VCaP (cell line): ENCODE measurements at regions not wholly inside any gene's neighbourhood (a gene's known extent, or its start where the extent isn't known, plus 50 kb on each side); places are given as distances from the start of the nearest gene placed in this dataset.

ENCODE experiments used
- H3K27ac ChIP-seq: fragments of 450-650 bp; 2 replicates; pipeline ENCODE4 v1.5.1; 2017
- CTCF ChIP-seq: fragments of 450-650 bp; conservative IDR thresholded peaks from 2 replicates; pipeline ENCODE4 v1.5.1; 2017; ENCODE audit warnings: mild to moderate bottlenecking, moderate library complexity

DNA sequence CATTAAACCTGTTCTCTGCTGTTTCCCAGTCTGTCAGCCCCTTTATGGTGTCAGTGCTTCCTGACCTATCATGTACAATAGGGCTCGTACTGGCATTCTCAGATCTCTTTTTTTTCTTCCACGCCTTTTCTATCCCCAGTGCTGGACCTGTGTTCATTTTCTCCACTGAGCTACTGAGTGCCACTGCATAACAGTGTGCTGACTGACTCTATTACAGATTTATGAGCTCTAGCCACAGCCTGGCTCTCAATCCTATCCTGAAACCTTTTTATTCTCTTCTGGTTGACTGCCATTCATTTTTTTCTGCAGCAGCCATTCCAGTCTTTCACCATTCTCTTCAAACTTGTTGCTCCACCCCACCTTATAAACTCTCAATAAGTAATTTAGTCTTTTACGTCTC lies 59.6 kb upstream of the MACF1 start:
- H3K27ac ChIP-seq, result no peak overlapping the region
- no peak for TF ChIP-seq CTCF

DNA sequence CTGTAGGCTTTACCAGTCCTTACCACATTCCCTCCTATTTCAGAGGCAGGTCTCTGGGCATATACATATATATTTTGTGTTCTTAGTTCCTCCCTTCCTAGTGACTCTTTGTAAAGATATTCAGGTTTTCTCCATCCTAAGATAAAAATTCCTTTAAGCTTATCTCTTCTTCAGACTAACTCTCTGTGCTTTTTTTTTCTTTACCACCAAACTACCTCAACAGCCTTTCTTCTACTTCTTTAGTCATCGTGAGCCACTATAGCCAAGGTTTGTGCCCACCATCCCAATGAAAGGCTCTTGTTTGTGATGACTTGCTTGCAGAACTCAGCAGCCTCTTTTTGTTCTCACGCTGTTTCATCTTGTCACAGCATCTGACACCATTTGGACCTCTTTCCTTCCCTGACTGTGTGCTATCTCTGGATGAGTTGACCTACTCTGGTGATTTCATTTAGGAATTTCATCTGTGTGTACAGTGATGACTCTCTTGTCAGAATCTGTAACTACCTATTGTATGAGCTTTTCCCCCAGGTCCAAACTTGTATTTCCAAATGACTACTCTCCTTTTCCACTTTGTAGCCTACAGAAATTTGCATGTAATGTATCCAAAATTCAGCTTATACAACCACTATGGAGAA lies 59.0 kb upstream of the MACF1 start:
- H3K27ac ChIP-seq, result no peak overlapping the region
- no peak for TF ChIP-seq CTCF

DNA sequence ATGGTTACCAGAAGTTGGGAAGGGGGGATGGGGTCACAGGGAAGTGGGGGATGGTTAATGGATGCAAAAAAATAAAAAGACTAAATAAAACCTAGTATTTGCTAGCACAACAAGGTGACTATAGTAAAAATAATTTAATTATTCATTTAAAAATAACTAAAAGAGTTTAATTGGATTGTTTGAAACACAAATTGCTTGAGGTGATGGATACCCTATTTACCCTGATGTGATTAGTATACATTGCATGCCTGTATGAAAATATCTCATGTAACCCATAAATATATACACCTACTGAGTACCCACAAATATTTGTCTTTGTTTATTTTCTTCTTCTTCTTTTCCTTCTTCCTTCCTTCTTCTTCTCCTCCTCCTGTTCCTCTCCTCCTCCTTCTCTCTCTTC lies 57.8 kb upstream of the MACF1 start:
- no peak overlapping the region for H3K27ac ChIP-seq
- TF ChIP-seq CTCF, result no peak

- no peak overlapping the region for H3K27ac ChIP-seq
- no peak for TF ChIP-seq CTCF
Observed at GRCh38 chr1:39147099-39148025, 57.1 kb upstream of the MACF1 start.

DNA sequence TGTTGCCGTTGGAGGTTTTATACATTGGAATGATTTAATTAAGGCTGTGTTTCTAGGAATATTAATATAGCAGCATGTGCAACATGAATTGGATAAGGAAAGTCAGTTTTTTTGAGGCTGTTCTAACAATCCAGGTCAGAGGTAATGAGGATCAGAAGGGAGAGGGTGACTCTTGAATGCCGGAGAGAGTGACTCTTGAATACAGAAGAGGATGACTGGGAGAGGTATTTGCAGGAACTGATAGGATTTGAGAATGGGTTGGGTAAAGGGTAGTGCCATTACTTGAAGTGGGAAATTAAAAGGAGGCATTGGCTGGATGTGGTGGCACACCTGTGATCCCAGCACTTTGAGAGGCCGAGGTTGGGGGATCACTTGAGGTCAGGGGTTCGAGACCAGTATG lies 55.6 kb upstream of the MACF1 start:
- TF ChIP-seq CTCF, result no peak
- no peak overlapping the region for H3K27ac ChIP-seq

DNA sequence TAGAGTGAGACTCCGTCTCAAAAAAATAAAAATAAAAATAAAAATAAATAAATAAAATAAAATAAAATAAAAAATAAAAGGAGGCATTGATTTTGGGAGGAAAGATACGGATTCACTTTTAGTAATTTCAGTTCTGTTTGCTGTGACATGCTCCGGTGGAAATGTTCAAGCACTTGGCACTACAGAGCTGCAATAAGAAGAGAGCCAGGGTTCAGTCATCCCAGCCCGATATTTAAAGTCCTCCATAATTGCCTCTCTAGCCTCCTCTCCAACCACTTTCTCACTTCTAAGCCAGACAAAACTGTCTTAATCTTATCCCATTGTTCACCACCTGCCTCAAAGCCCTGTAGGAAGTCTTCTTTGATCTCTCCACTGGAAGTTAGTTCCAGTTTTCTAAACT lies 55.0 kb upstream of the MACF1 start:
- H3K27ac ChIP-seq, result no peak overlapping the region
- no peak for TF ChIP-seq CTCF

GRCh38 chr1:39150779-39151178 lies 53.7 kb upstream of the MACF1 start:
- H3K27ac ChIP-seq, result no peak overlapping the region
- no peak for TF ChIP-seq CTCF
